ENCODE measurements at regions not wholly inside any gene's neighbourhood (a gene's known extent, or its start where the extent isn't known, plus 50 kb on each side); places are given as distances from the start of the nearest gene placed in this dataset.
"Not testable (repeated sequence)": the region's sequence is repeated elsewhere in the genome, so short reads cannot be mapped to it uniquely, and the experiment has no call there.

- H3K4me1 ChIP-seq (ENCODE audit: control insufficient read depth, insufficient read depth, low read length, poor library complexity, severe bottlenecking), result no peaks in the 10 kb centered on the region
- no peaks in the 10 kb centered on the region for H3K36me3 ChIP-seq (ENCODE audit: control insufficient read depth, insufficient read depth, low read length)
- WGBS, 2 experiments (ENCODE audit: insufficient coverage in 2 of 2), result 83 to 89% methylated on average over 1 to 2 of the region's 2 CpGs
- H3K9me3 ChIP-seq (ENCODE audit: control insufficient read depth, low read length), result no peaks in the 10 kb centered on the region
- no peak overlapping the region for H3K4me3 ChIP-seq (ENCODE audit: extremely low read depth, insufficient read depth, low read length, poor library complexity, severe bottlenecking)
- H3K27ac ChIP-seq (ENCODE audit: low read depth, low read length, severe bottlenecking), result no peak overlapping the region
Measured at GRCh38 chr16:72602499-72602898, 430.5 kb upstream of the PMFBP1 start.

GRCh38 chr16:72598696-72599095 is 426.7 kb upstream of the PMFBP1 start:
- no peaks in the 10 kb centered on the region for H3K9me3 ChIP-seq (ENCODE audit: control insufficient read depth, low read length)
- no peaks in the 10 kb centered on the region for H3K36me3 ChIP-seq (ENCODE audit: control insufficient read depth, insufficient read depth, low read length)
- H3K4me3 ChIP-seq (ENCODE audit: extremely low read depth, insufficient read depth, low read length, poor library complexity, severe bottlenecking), result no peak overlapping the region
- H3K4me1 ChIP-seq (ENCODE audit: control insufficient read depth, insufficient read depth, low read length, poor library complexity, severe bottlenecking), result no peaks in the 10 kb centered on the region
- no peak overlapping the region for H3K27ac ChIP-seq (ENCODE audit: low read depth, low read length, severe bottlenecking)

GRCh38 chr16:72597938-72598337 is 426.0 kb upstream of the PMFBP1 start:
- no peaks in the 10 kb centered on the region for H3K36me3 ChIP-seq (ENCODE audit: control insufficient read depth, insufficient read depth, low read length)
- WGBS, 2 experiments (ENCODE audit: insufficient coverage in 2 of 2), result 82% methylated on average over 2 of the region's 3 CpGs; no CpG with 5 or more reads in 1 of the 2 experiments
- no peaks in the 10 kb centered on the region for H3K4me1 ChIP-seq (ENCODE audit: control insufficient read depth, insufficient read depth, low read length, poor library complexity, severe bottlenecking)
- H3K4me3 ChIP-seq (ENCODE audit: extremely low read depth, insufficient read depth, low read length, poor library complexity, severe bottlenecking), result no peak overlapping the region
- H3K9me3 ChIP-seq (ENCODE audit: control insufficient read depth, low read length), result no peaks in the 10 kb centered on the region
- no peak overlapping the region for H3K27ac ChIP-seq (ENCODE audit: low read depth, low read length, severe bottlenecking)

GRCh38 chr16:72596373-72596772 is 424.4 kb upstream of the PMFBP1 start:
- H3K9me3 ChIP-seq (ENCODE audit: control insufficient read depth, low read length), result no peaks in the 10 kb centered on the region
- H3K4me1 ChIP-seq (ENCODE audit: control insufficient read depth, insufficient read depth, low read length, poor library complexity, severe bottlenecking), result no peaks in the 10 kb centered on the region
- WGBS, 2 experiments (ENCODE audit: insufficient coverage in 2 of 2), result 100% methylated on average over 1 of the region's 3 CpGs
- no peak overlapping the region for H3K4me3 ChIP-seq (ENCODE audit: extremely low read depth, insufficient read depth, low read length, poor library complexity, severe bottlenecking)
- H3K27ac ChIP-seq (ENCODE audit: low read depth, low read length, severe bottlenecking), result no peak overlapping the region
- H3K36me3 ChIP-seq (ENCODE audit: control insufficient read depth, insufficient read depth, low read length), result no peaks in the 10 kb centered on the region

- Histone ChIP-seq H3K4me3 (ENCODE audit: extremely low read depth, insufficient read depth, low read length, poor library complexity, severe bottlenecking) (no peak overlapping the region), H3K9me3 (ENCODE audit: control insufficient read depth, low read length) (no peaks in the 10 kb centered on the region), H3K36me3 (ENCODE audit: control insufficient read depth, insufficient read depth, low read length) (no peaks in the 10 kb centered on the region), H3K4me1 (ENCODE audit: control insufficient read depth, insufficient read depth, low read length, poor library complexity, severe bottlenecking) (no peaks in the 10 kb centered on the region), H3K27ac (ENCODE audit: low read depth, low read length, severe bottlenecking) (no peak overlapping the region)
- no CpG with 5 or more reads among the region's 2 CpGs for WGBS, 2 experiments (ENCODE audit: insufficient coverage in 2 of 2)
Measured at GRCh38 chr16:72590151-72590937, 418.4 kb upstream of the PMFBP1 start.

GRCh38 chr16:72588551-72588950 is 416.6 kb upstream of the PMFBP1 start:
- WGBS, 2 experiments (ENCODE audit: insufficient coverage in 2 of 2), result no CpG with 5 or more reads among the region's 2 CpGs
- Histone ChIP-seq H3K4me3 (ENCODE audit: extremely low read depth, insufficient read depth, low read length, poor library complexity, severe bottlenecking) (no peak overlapping the region), H3K27ac (ENCODE audit: low read depth, low read length, severe bottlenecking) (no peak overlapping the region), H3K4me1 (ENCODE audit: control insufficient read depth, insufficient read depth, low read length, poor library complexity, severe bottlenecking) (no peaks in the 10 kb centered on the region), H3K9me3 (ENCODE audit: control insufficient read depth, low read length) (no peaks in the 10 kb centered on the region), H3K36me3 (ENCODE audit: control insufficient read depth, insufficient read depth, low read length) (no peaks in the 10 kb centered on the region)

GRCh38 chr16:72578061-72578460 is 406.1 kb upstream of the PMFBP1 start:
- not testable (repeated sequence) for H3K27ac ChIP-seq (ENCODE audit: low read depth, low read length, severe bottlenecking); H3K9me3 ChIP-seq (ENCODE audit: control insufficient read depth, low read length); H3K4me1 ChIP-seq (ENCODE audit: control insufficient read depth, insufficient read depth, low read length, poor library complexity, severe bottlenecking); H3K4me3 ChIP-seq (ENCODE audit: extremely low read depth, insufficient read depth, low read length, poor library complexity, severe bottlenecking); H3K36me3 ChIP-seq (ENCODE audit: control insufficient read depth, insufficient read depth, low read length)
- 84 to 89% methylated on average over 4 to 5 of the region's 9 CpGs for WGBS, 2 experiments (ENCODE audit: insufficient coverage in 2 of 2)

GRCh38 chr16:72576189-72576588 is 404.2 kb upstream of the PMFBP1 start:
- Histone ChIP-seq H3K27ac (ENCODE audit: low read depth, low read length, severe bottlenecking) (no peak overlapping the region), H3K9me3 (ENCODE audit: control insufficient read depth, low read length) (no peaks in the 10 kb centered on the region), H3K4me3 (ENCODE audit: extremely low read depth, insufficient read depth, low read length, poor library complexity, severe bottlenecking) (no peak overlapping the region), H3K4me1 (ENCODE audit: control insufficient read depth, insufficient read depth, low read length, poor library complexity, severe bottlenecking) (no peaks in the 10 kb centered on the region), H3K36me3 (ENCODE audit: control insufficient read depth, insufficient read depth, low read length) (no peaks in the 10 kb centered on the region)
- WGBS, 2 experiments (ENCODE audit: insufficient coverage in 2 of 2), result 100% methylated on average over 1 of the region's 3 CpGs

GRCh38 chr16:72569677-72570076 is 397.7 kb upstream of the PMFBP1 start:
- no peaks in the 10 kb centered on the region for H3K9me3 ChIP-seq (ENCODE audit: control insufficient read depth, low read length)
- H3K4me1 ChIP-seq (ENCODE audit: control insufficient read depth, insufficient read depth, low read length, poor library complexity, severe bottlenecking), result no peaks in the 10 kb centered on the region
- WGBS, 2 experiments (ENCODE audit: insufficient coverage in 2 of 2), result 89% methylated on average over 4 of the region's 7 CpGs; no CpG with 5 or more reads in 1 of the 2 experiments
- H3K4me3 ChIP-seq (ENCODE audit: extremely low read depth, insufficient read depth, low read length, poor library complexity, severe bottlenecking), result no peak overlapping the region
- no peaks in the 10 kb centered on the region for H3K36me3 ChIP-seq (ENCODE audit: control insufficient read depth, insufficient read depth, low read length)
- H3K27ac ChIP-seq (ENCODE audit: low read depth, low read length, severe bottlenecking), result no peak overlapping the region

GRCh38 chr16:72568502-72568901 is 396.5 kb upstream of the PMFBP1 start:
- no peak overlapping the region for H3K4me3 ChIP-seq (ENCODE audit: extremely low read depth, insufficient read depth, low read length, poor library complexity, severe bottlenecking)
- no peaks in the 10 kb centered on the region for H3K9me3 ChIP-seq (ENCODE audit: control insufficient read depth, low read length)

GRCh38 chr16:72566174-72566573 is 394.2 kb upstream of the PMFBP1 start:
- H3K4me1 ChIP-seq (ENCODE audit: control insufficient read depth, insufficient read depth, low read length, poor library complexity, severe bottlenecking), result no peaks in the 10 kb centered on the region
- H3K27ac ChIP-seq (ENCODE audit: low read depth, low read length, severe bottlenecking), result no peak overlapping the region
- H3K4me3 ChIP-seq (ENCODE audit: extremely low read depth, insufficient read depth, low read length, poor library complexity, severe bottlenecking), result no peak overlapping the region
- H3K9me3 ChIP-seq (ENCODE audit: control insufficient read depth, low read length), result no peaks in the 10 kb centered on the region
- 80 to 100% methylated on average over 1 of the region's 1 CpG for WGBS, 2 experiments (ENCODE audit: insufficient coverage in 2 of 2)
- no peaks in the 10 kb centered on the region for H3K36me3 ChIP-seq (ENCODE audit: control insufficient read depth, insufficient read depth, low read length)

More at GRCh38 chr16:72568502-72568901, 396.5 kb upstream of the PMFBP1 start:
- Histone ChIP-seq H3K36me3 (ENCODE audit: control insufficient read depth, insufficient read depth, low read length) (no peaks in the 10 kb centered on the region), H3K4me1 (ENCODE audit: control insufficient read depth, insufficient read depth, low read length, poor library complexity, severe bottlenecking) (no peaks in the 10 kb centered on the region), H3K27ac (ENCODE audit: low read depth, low read length, severe bottlenecking) (no peak overlapping the region)
- no CpG with 5 or more reads among the region's 1 CpG for WGBS, 2 experiments (ENCODE audit: insufficient coverage in 2 of 2)
